HG03432 (cell line): ENCODE measurements at regions not wholly inside any gene's neighbourhood (a gene's known extent, or its start where the extent isn't known, plus 50 kb on each side); places are given as distances from the start of the nearest gene placed in this dataset.

Source experiments
- ATAC-seq: cut with Tn5 transposase; IDR thresholded peaks from one replicate; pipeline ENCODE4 v1.9.1; 2021; ENCODE audit warnings: mild to moderate bottlenecking, moderate library complexity; ENCODE audit not compliant: unreplicated experiment

- no peak for ATAC-seq
Observed at GRCh38 chr18:54767098-54767497, 61.2 kb upstream of the RAB27B start.

- no peak for ATAC-seq
Observed at GRCh38 chr18:54769526-54770464, 58.5 kb upstream of the RAB27B start.

GRCh38 chr18:54772056-54772455 is 56.2 kb upstream of the RAB27B start:
- ATAC-seq: no peak

GRCh38 chr18:54774423-54774822 is 53.9 kb upstream of the RAB27B start:
- ATAC-seq: no peak

GRCh38 chr18:54774981-54775665 is 53.2 kb upstream of the RAB27B start:
- no peak for ATAC-seq

- no peak for ATAC-seq
Observed at GRCh38 chr18:54775686-54776085, 52.6 kb upstream of the RAB27B start.

- ATAC-seq: peak; percentile 82
Observed at GRCh38 chr18:54776282-54776977, 51.8 kb upstream of the RAB27B start.

GRCh38 chr18:54777118-54777791 is 51.0 kb upstream of the RAB27B start:
- peak; percentile 67 for ATAC-seq

- ATAC-seq: no peak
Observed at GRCh38 chr18:54777989-54778388, 50.3 kb upstream of the RAB27B start.
